Osteoblast (primary cell): ENCODE measurements at regions not wholly inside any gene's neighbourhood (a gene's known extent, or its start where the extent isn't known, plus 50 kb on each side); places are given as distances from the start of the nearest gene placed in this dataset.

ENCODE experiments used
- DNase-seq: peaks from one replicate; pipeline ENCODE4 v3.0.0; 2011; ENCODE audit warnings: low spot score, mixed read lengths; ENCODE audit not compliant: insufficient read length; ENCODE audit errors: missing footprints
- H2AFZ ChIP-seq: 2 replicates; pipeline ENCODE4 v1.6.0; 2011; ENCODE audit warnings: mild to moderate bottlenecking, low read length
- H3K27ac ChIP-seq: 2 replicates; pipeline ENCODE4 v1.5.1; 2011; ENCODE audit warnings: mild to moderate bottlenecking, low read depth, low read length, moderate library complexity
- H3K27me3 ChIP-seq: 2 replicates; pipeline ENCODE4 v1.6.0; 2012; ENCODE audit warnings: mild to moderate bottlenecking, control low read depth, inconsistent platforms, low read length, moderate library complexity; ENCODE audit not compliant: insufficient read depth
- H3K36me3 ChIP-seq: 2 replicates; pipeline ENCODE4 v1.5.1; 2011; ENCODE audit warnings: mild to moderate bottlenecking, low read length, control low read depth, moderate library complexity; ENCODE audit not compliant: insufficient read depth
- H3K4me1 ChIP-seq: 2 replicates; pipeline ENCODE4 v1.5.1; 2011; ENCODE audit warnings: mild to moderate bottlenecking, low read length, control low read depth, moderate library complexity; ENCODE audit not compliant: insufficient read depth
- H3K4me2 ChIP-seq: 2 replicates; pipeline ENCODE4 v1.6.0; 2011; ENCODE audit warnings: mild to moderate bottlenecking, low read length; ENCODE audit not compliant: insufficient read depth
- H3K4me3 ChIP-seq: fragments of 200-600 bp; sonication (generic); 3 replicates; pipeline ENCODE4 v1.5.1; 2012; ENCODE audit warnings: mild to moderate bottlenecking, low read length, inconsistent platforms; ENCODE audit not compliant: insufficient read depth
- H3K79me2 ChIP-seq: 2 replicates; pipeline ENCODE4 v1.6.0; 2012; ENCODE audit warnings: mild to moderate bottlenecking, low read length, control low read depth, inconsistent platforms; ENCODE audit not compliant: insufficient read depth
- H3K9me3 ChIP-seq: 2 replicates; pipeline ENCODE4 v1.5.1; 2011; ENCODE audit warnings: low read depth, low read length, control low read depth
- H4K20me1 ChIP-seq: 2 replicates; pipeline ENCODE4 v1.6.0; 2012; ENCODE audit warnings: mild to moderate bottlenecking, low read length, control low read depth; ENCODE audit not compliant: insufficient read depth
- TF ChIP-seq, protein P1 (sequence below): IDR thresholded peaks from 2 replicates; pipeline ENCODE4 v1.5.1; 2011; ENCODE audit warnings: mild to moderate bottlenecking, low read depth, low read length, moderate library complexity; ENCODE audit errors: extremely low read depth

DNA sequence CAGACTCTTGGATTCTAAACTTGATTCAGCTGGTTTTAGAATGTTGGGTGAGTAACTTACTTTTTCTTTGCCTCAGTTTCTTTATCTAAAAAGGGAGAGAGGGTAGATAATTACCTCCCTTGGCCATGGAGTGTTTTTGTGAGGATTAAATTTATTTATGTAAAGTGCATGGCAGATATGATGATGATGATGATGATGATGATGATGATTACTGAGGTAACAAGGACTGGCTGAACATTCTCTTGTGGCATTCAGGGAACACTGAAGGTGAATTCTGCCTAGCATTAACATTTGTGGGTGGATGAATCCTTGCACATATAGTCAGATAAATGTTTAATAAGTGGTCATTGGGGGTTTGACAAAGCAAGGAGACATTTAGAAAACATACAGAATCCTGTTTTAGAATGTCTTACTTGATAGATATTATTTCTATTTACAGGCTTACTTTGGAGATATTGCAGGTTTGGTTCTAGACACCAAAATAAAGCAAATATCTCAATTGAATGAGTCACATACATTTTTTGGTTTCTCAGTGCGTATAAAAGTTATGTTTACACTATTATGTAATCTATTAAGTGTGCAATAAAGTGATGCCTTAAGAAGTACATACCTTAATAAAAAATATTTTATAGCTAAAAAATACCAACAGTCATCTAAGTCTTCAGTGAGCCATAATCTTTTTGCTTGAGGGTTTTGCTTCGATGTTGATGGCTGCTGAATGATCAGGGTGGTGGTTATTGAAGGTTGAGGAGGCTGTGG, 123.2 kb downstream of the SNAPC1 start:
- H4K20me1 ChIP-seq, result no peaks in the 10 kb centered on the region
- no peak overlapping the region for H3K4me2 ChIP-seq
- TF ChIP-seq, protein P1, sequence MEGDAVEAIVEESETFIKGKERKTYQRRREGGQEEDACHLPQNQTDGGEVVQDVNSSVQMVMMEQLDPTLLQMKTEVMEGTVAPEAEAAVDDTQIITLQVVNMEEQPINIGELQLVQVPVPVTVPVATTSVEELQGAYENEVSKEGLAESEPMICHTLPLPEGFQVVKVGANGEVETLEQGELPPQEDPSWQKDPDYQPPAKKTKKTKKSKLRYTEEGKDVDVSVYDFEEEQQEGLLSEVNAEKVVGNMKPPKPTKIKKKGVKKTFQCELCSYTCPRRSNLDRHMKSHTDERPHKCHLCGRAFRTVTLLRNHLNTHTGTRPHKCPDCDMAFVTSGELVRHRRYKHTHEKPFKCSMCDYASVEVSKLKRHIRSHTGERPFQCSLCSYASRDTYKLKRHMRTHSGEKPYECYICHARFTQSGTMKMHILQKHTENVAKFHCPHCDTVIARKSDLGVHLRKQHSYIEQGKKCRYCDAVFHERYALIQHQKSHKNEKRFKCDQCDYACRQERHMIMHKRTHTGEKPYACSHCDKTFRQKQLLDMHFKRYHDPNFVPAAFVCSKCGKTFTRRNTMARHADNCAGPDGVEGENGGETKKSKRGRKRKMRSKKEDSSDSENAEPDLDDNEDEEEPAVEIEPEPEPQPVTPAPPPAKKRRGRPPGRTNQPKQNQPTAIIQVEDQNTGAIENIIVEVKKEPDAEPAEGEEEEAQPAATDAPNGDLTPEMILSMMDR, result no peak
- H2AFZ ChIP-seq, result no peak overlapping the region
- no peaks in the 10 kb centered on the region for H3K36me3 ChIP-seq
- no peaks in the 10 kb centered on the region for H3K79me2 ChIP-seq
- peaks cover 2% of the 10 kb centered on the region for H3K27me3 ChIP-seq
- H3K4me3 ChIP-seq, result no peak overlapping the region
- H3K4me1 ChIP-seq, result no peaks in the 10 kb centered on the region
- no peaks in the 10 kb centered on the region for H3K9me3 ChIP-seq
- no peak overlapping the region for H3K27ac ChIP-seq
- no peak for DNase-seq

DNA sequence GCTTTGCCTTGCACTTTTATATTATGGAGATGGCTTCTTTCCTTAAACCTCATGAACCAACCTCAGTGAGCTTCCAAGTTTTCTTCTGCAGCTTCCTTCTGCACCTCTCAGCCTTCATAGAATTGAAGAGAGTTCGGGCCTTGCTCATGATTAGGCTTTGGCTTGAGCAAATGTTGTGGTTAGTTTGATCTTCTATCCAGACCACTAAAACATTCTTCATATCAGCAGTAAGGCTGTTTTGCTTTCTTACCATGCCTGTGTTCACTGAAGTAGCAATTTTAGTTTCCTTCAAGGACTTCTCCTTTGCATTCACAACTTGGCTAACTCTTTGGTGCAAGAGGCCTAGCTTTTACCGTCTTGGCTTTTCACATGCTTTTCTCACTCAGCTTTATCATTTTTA, 125.4 kb downstream of the SNAPC1 start:
- no peak for DNase-seq
- Histone ChIP-seq H3K27ac (no peak overlapping the region), H3K4me1 (no peaks in the 10 kb centered on the region), H4K20me1 (no peaks in the 10 kb centered on the region), H3K4me2 (no peak overlapping the region), H3K36me3 (no peaks in the 10 kb centered on the region), H3K79me2 (no peaks in the 10 kb centered on the region), H3K27me3 (peaks cover 9% of the 10 kb centered on the region), H3K9me3 (no peaks in the 10 kb centered on the region), H2AFZ (no peak overlapping the region), H3K4me3 (no peak overlapping the region)
- TF ChIP-seq, protein P1, result no peak

DNA sequence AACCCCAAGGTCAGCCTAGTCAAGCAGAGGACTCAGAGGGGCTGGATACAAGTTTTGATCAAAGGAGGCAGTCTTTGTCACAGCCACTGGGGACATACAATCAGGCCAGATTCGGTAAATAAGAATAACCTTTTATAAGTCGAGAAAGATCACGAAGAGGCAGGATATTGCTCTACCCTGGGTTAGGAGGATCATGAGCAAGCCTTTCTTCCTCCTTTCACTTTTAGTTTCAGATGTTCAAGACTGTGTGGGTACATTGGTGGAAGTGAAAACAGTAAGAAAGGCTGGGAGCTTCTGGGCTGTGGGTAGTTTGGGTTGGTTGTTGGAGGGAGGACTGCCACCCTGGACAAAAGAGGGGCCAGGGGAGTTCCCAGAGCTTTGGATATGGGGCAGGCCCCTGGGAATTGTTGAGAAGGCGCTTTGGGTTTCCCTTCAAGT, 127.7 kb downstream of the SNAPC1 start:
- Histone ChIP-seq H3K27ac (no peak overlapping the region), H3K36me3 (no peaks in the 10 kb centered on the region), H3K9me3 (no peaks in the 10 kb centered on the region), H3K79me2 (no peaks in the 10 kb centered on the region), H2AFZ (no peak overlapping the region), H3K4me3 (no peak overlapping the region), H4K20me1 (no peaks in the 10 kb centered on the region), H3K27me3 (peaks cover 13% of the 10 kb centered on the region), H3K4me1 (no peaks in the 10 kb centered on the region), H3K4me2 (no peak overlapping the region)
- no peak for DNase-seq
- TF ChIP-seq, protein P1, result no peak

DNA sequence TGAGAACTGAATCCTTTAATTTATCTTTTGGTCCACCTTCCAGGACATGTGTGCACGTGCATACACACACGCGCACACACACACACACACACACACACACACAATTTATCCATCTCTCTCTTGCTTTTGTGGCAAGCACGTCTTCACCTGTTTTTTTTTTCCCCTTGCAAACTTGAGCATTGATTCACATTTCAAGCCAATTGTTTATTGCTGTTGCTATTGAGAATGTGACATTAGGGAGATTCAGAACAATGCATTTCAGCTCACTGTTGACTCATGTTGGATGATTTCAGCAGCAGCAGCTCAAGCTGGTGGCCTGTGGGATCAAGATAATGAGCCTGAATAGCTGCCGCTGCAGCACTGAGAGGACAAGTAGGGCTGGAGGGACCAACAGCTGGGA, 128.9 kb downstream of the SNAPC1 start:
- no peak for DNase-seq
- Histone ChIP-seq H3K27me3 (peaks cover 13% of the 10 kb centered on the region), H3K4me2 (no peak overlapping the region)

More for the DNA sequence above, 128.9 kb downstream of the SNAPC1 start:
- Histone ChIP-seq H3K27ac (no peak overlapping the region), H3K79me2 (no peaks in the 10 kb centered on the region), H2AFZ (no peak overlapping the region), H3K4me3 (no peak overlapping the region), H3K36me3 (no peaks in the 10 kb centered on the region), H3K4me1 (no peaks in the 10 kb centered on the region), H4K20me1 (no peaks in the 10 kb centered on the region), H3K9me3 (no peaks in the 10 kb centered on the region)
- TF ChIP-seq, protein P1, result no peak
